ENCODE measurements at regions not wholly inside any gene's neighbourhood (a gene's known extent, or its start where the extent isn't known, plus 50 kb on each side); places are given as distances from the start of the nearest gene placed in this dataset.
"Not testable (repeated sequence)": the region's sequence is repeated elsewhere in the genome, so short reads cannot be mapped to it uniquely, and the experiment has no call there.

- no peak for DNase-seq (ENCODE audit: low read depth in 2 of 3, low spot score in 2 of 3)
Observed at GRCh38 chr1:101532377-101532776, 295.6 kb downstream of the S1PR1 start.

GRCh38 chr1:101540161-101540560, 303.3 kb downstream of the S1PR1 start:
- no peak for DNase-seq (ENCODE audit: low read depth in 2 of 3, low spot score in 2 of 3)

GRCh38 chr1:101546885-101547284, 310.1 kb downstream of the S1PR1 start:
- DNase-seq (ENCODE audit: low read depth in 2 of 3, low spot score in 2 of 3) = no peak

DNA sequence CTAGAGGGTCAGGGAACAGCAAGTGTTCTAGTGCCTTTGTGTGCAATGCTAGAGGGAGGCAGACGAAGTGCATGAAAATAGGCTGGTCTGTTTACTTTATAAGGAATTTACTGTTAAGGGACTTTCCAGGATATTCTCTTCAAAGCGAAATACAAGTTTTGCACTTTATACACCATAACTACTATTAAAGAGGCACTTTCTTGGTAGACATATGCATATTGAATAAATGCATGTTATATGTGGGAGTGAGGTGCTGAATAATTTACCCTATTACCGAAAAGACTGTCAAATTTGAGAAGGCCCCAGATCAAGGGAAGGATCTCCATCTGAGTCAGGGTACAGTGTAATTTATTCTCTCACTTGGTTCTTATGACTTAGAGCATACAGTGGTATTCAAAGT, 310.5 kb downstream of the S1PR1 start:
- no peak for DNase-seq (ENCODE audit: low read depth in 2 of 3, low spot score in 2 of 3)

DNA sequence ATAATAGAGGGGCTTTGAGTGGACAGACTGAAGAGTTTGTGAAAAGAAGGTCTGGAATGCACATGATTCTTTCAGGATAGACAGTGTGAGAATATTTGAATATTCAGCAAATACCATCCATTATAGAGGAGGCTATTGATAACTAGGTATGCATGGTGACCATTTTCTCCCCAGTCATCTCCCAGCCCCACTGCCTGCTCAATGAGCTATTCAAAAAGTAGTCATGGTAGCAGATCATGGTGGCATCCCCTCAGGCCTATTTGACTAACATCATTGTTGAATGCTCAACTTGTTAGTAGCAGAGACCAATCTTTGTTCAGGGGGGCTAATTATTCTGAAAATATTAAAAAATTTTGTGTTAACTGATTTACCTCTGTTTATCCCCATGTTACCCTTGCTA, 311.6 kb downstream of the S1PR1 start:
- no peak for DNase-seq (ENCODE audit: low read depth in 2 of 3, low spot score in 2 of 3)

- no peak for DNase-seq (ENCODE audit: low read depth in 2 of 3, low spot score in 2 of 3)
Observed at GRCh38 chr1:101550581-101550980, 313.8 kb downstream of the S1PR1 start.

GRCh38 chr1:101566883-101567538, 330.2 kb downstream of the S1PR1 start:
- DNase-seq (ENCODE audit: low read depth in 2 of 3, low spot score in 2 of 3) = no peak

GRCh38 chr1:101567582-101568189, 330.9 kb downstream of the S1PR1 start:
- DNase-seq (ENCODE audit: low read depth in 2 of 3, low spot score in 2 of 3) = peak in 1 of 3 experiments; percentile 8

- DNase-seq (ENCODE audit: low read depth in 2 of 3, low spot score in 2 of 3) = no peak
Observed at GRCh38 chr1:101587741-101588140, 350.9 kb downstream of the S1PR1 start.

- no peak for DNase-seq (ENCODE audit: low read depth in 2 of 3, low spot score in 2 of 3)
Observed at GRCh38 chr1:101588677-101589076, 351.9 kb downstream of the S1PR1 start.

DNA sequence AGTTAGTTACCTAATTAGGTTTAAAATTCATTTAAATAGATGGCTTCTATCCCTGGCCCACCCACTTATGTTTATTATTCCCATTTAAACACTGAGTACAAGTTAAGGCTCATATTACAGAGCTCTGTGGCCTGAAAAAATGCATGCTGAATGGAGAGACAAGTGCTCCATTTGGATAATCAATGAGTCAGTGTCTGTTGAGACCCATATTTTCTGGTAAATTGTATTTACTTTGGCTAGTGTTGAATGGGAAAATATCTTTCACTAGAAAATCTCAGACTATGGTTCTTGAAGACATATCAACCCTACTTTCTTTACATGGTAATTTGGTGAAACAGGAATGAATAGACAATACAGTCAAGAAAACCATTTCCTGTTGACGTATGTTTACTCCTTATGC, 356.0 kb downstream of the S1PR1 start:
- DNase-seq (ENCODE audit: low read depth in 2 of 3, low spot score in 2 of 3) = no peak

DNA sequence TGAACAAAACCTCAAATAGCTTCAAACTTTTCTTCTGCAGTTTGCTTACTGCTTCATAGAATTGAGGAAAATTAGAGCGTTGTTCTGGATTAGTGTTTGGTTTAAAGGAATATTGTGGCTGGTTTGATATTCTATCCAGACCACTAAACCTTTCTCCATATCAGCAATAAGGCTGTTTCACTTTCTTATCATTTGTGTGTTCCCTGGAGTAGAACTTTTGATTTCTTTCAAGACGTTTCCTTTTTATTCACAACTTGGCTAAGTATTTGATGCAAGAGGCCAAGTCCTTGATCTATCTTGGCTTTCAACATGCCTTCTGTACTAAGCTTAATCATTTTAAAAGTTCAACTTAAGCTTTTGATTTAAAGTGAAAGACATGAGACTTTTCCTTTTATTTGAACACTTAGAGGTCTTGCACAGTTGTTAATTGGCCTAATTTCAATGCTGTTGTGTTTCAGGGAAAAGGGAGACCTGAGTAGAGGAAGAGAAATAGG, 359.1 kb downstream of the S1PR1 start:
- DNase-seq (ENCODE audit: low read depth in 2 of 3, low spot score in 2 of 3) = no peak

GRCh38 chr1:101600615-101601014, 363.8 kb downstream of the S1PR1 start:
- DNase-seq (ENCODE audit: low read depth in 2 of 3, low spot score in 2 of 3) = not testable (repeated sequence)

GRCh38 chr1:101603726-101604125, 366.9 kb downstream of the S1PR1 start:
- no peak for DNase-seq (ENCODE audit: low read depth in 2 of 3, low spot score in 2 of 3)

GRCh38 chr1:101605878-101606277, 369.1 kb downstream of the S1PR1 start:
- DNase-seq (ENCODE audit: low read depth in 2 of 3, low spot score in 2 of 3) = no peak

DNA sequence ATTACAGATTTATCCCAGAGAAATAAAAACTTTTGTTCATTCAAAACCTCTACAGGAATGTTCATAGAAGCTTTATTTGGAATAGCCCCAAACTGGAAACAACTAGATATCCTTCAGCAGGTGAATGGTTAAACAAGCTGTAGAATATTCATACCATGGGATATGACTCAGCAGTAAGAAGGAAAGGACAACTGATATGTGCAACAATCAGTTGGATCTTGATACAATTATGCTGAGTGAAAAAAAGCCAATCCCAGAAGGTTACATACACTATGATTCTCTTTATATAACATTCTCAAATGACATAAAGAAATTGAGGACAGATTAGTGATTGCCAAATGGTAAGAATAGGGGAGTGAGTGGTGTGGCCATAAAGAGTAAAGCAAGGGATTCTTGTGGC, 376.7 kb downstream of the S1PR1 start:
- DNase-seq (ENCODE audit: low read depth in 2 of 3, low spot score in 2 of 3) = no peak

DNA sequence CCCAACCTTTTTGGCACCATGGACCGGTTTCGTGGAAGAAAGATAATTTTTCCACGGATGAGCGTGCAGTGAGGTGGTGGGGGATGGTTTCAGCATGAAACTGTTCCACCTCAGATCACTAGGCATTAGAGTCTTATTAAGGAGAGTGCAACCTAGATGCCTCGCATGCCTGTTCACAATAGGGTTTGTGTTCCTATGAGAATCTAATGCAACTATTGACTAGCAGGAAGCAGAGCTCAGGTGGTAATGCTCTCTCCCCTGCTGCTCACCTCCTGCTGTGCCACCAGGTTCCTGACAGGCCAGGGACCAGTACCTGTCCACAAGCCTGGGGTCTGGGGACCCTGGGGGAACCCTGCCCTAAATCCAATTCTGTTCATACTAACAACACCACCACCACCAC, 377.8 kb downstream of the OLFM3 start:
- DNase-seq (ENCODE audit: low read depth in 2 of 3, low spot score in 2 of 3) = no peak

GRCh38 chr1:101632548-101633272, 364.0 kb downstream of the OLFM3 start:
- DNase-seq (ENCODE audit: low read depth in 2 of 3, low spot score in 2 of 3) = no peak

DNA sequence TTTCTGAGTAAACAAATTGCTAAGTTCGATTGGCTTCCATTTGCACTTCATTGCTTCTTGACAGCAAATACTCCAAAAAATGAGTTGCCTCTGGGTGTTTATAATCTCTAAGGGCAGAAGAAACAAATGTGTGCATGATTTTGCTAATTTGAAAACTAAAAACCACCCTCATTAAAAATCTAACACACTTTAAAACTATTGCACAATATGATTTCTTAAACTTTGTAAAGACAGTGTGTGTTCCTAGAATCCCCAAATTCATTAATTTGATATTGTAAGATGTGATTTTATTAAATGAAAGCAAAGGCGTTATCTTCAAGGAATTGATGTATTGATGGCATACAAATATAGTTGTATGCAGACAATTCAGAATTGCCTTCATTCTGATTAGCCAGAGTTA, 350.9 kb downstream of the OLFM3 start:
- DNase-seq (ENCODE audit: low read depth in 2 of 3, low spot score in 2 of 3) = no peak

DNA sequence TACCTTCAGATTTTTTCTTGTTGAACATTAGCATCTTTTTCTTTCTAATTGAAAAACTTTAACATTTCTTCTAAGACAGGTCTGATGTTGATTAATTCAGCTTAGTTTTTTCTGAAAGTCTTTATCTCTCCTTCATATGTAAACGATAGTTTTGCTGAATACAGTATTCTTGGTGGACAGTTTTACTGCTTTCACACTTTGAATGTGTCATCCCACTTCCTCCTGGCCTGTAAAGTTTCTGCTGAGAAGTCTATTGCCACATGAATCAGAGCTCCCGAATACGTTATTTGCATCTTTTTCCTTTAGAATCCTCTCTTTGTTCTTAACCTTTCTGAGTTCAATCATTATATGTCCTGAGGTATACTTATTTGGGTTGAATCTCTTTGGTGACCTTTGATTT, 344.2 kb downstream of the OLFM3 start:
- no peak for DNase-seq (ENCODE audit: low read depth in 2 of 3, low spot score in 2 of 3)

- no peak for DNase-seq (ENCODE audit: low read depth in 2 of 3, low spot score in 2 of 3)
Observed at GRCh38 chr1:101653482-101653946, 343.2 kb downstream of the OLFM3 start.

GRCh38 chr1:101664726-101665125, 332.0 kb downstream of the OLFM3 start:
- DNase-seq (ENCODE audit: low read depth in 2 of 3, low spot score in 2 of 3) = no peak

All from activated CD8-positive, alpha-beta memory T cell treated with anti-CD3 and anti-CD28 coated beads for 48 hours (primary cell).